SU-DHL-6 (cell line): ENCODE measurements at regions not wholly inside any gene's neighbourhood (a gene's known extent, or its start where the extent isn't known, plus 50 kb on each side); places are given as distances from the start of the nearest gene placed in this dataset.

Source experiments
- CTCF ChIP-seq: fragments of 200-600 bp; sonication (generic); IDR thresholded peaks from one replicate; pipeline ENCODE4 v1.5.1; 2017; ENCODE audit warnings: antibody characterized with exemption, mild to moderate bottlenecking, low read length, moderate library complexity; ENCODE audit not compliant: insufficient read depth, poor library complexity, severe bottlenecking
- EZH2phosphoT487 ChIP-seq: fragments of 200-600 bp; sonication (generic), shearing (Covaris generic); conservative IDR thresholded peaks from 2 replicates; pipeline ENCODE4 v1.6.1; 2018; ENCODE audit warnings: mild to moderate bottlenecking, antibody characterized with exemption, low read length, moderate library complexity, mixed read lengths

GRCh38 chr10:45544191-45544590, 128.4 kb downstream of the ZFAND4 start:
- TF ChIP-seq CTCF: no peak
- no peak for TF ChIP-seq EZH2phosphoT487
